Astrocyte (in vitro differentiated cells and primary cell): ENCODE measurements at regions not wholly inside any gene's neighbourhood (a gene's known extent, or its start where the extent isn't known, plus 50 kb on each side); places are given as distances from the start of the nearest gene placed in this dataset.

Source experiments
- DNase-seq: peaks from one replicate; pipeline ENCODE4 v3.0.0-alpha.2; 2010; ENCODE audit warnings: low read depth
- FAIRE-seq: peaks from 2 replicates; lab custom pipeline; 2011; peaks lifted over from hg19 to GRCh38; lab: Jason Lieb, UNC
- H2AFZ ChIP-seq: 2 replicates; pipeline ENCODE4 v1.6.0; 2012; ENCODE audit warnings: low read depth, low read length, inconsistent platforms
- H3K27ac ChIP-seq: 2 replicates; pipeline ENCODE4 v1.5.1; 2011; ENCODE audit warnings: low read depth, low read length, inconsistent platforms
- H3K27me3 ChIP-seq: 2 replicates; pipeline ENCODE4 v1.6.0; 2011; ENCODE audit warnings: low read length, inconsistent platforms; ENCODE audit not compliant: insufficient read depth
- H3K36me3 ChIP-seq: 2 replicates; pipeline ENCODE4 v1.5.1; 2011; ENCODE audit warnings: low read length, inconsistent platforms; ENCODE audit not compliant: insufficient read depth
- H3K4me1 ChIP-seq: 2 replicates; pipeline ENCODE4 v1.5.1; 2011; ENCODE audit warnings: low read length, inconsistent platforms; ENCODE audit not compliant: insufficient read depth
- H3K4me2 ChIP-seq: 2 replicates; pipeline ENCODE4 v1.6.0; 2012; ENCODE audit warnings: low read length, inconsistent platforms
- H3K4me3 ChIP-seq: 2 replicates; pipeline ENCODE4 v1.5.1; 2011; ENCODE audit warnings: low read depth, mild to moderate bottlenecking, low read length, inconsistent platforms; ENCODE audit not compliant: insufficient read depth
- H3K79me2 ChIP-seq: 2 replicates; pipeline ENCODE4 v1.6.0; 2012; ENCODE audit warnings: mild to moderate bottlenecking, low read length, inconsistent platforms; ENCODE audit not compliant: insufficient read depth
- H3K9ac ChIP-seq: 2 replicates; pipeline ENCODE4 v1.6.0; 2012; ENCODE audit warnings: mild to moderate bottlenecking, low read length, inconsistent platforms
- H3K9me3 ChIP-seq: 2 replicates; pipeline ENCODE4 v1.5.1; 2012; ENCODE audit warnings: low read depth, mild to moderate bottlenecking, low read length, inconsistent platforms; ENCODE audit not compliant: insufficient read depth
- H4K20me1 ChIP-seq: 2 replicates; pipeline ENCODE4 v1.6.0; 2012; ENCODE audit warnings: low read length, inconsistent platforms; ENCODE audit not compliant: insufficient read depth
- H3K27ac Mint-ChIP-seq: one replicate; pipeline ENCODE4 v1.8.0; 2021; ENCODE audit warnings: mild to moderate bottlenecking, mixed read lengths; ENCODE audit not compliant: unreplicated experiment
- H3K27me3 Mint-ChIP-seq: one replicate; pipeline ENCODE4 v1.8.0; 2021; ENCODE audit warnings: low read depth, mixed read lengths; ENCODE audit not compliant: unreplicated experiment
- H3K36me3 Mint-ChIP-seq: one replicate; pipeline ENCODE4 v1.8.0; 2021; ENCODE audit warnings: low read depth, mixed read lengths; ENCODE audit not compliant: unreplicated experiment
- H3K4me1 Mint-ChIP-seq: one replicate; pipeline ENCODE4 v1.8.0; 2021; ENCODE audit warnings: low read depth, mixed read lengths; ENCODE audit not compliant: unreplicated experiment
- H3K4me3 Mint-ChIP-seq: one replicate; pipeline ENCODE4 v1.8.0; 2021; ENCODE audit warnings: mild to moderate bottlenecking, moderate library complexity, mixed read lengths; ENCODE audit not compliant: unreplicated experiment
- H3K9me3 Mint-ChIP-seq: one replicate; pipeline ENCODE4 v1.8.0; 2021; ENCODE audit warnings: mild to moderate bottlenecking, mixed read lengths; ENCODE audit not compliant: unreplicated experiment
- CTCF ChIP-seq: IDR thresholded peaks from 2 replicates; pipeline ENCODE4 v1.5.1; 2011; ENCODE audit warnings: low read depth, mild to moderate bottlenecking, inconsistent platforms, low read length, moderate library complexity; ENCODE audit not compliant: insufficient read depth
- EZH2 ChIP-seq: IDR thresholded peaks from 2 replicates; pipeline ENCODE4 v1.6.1; 2012; ENCODE audit warnings: mild to moderate bottlenecking, low read length, inconsistent platforms; ENCODE audit not compliant: insufficient read depth

DNA sequence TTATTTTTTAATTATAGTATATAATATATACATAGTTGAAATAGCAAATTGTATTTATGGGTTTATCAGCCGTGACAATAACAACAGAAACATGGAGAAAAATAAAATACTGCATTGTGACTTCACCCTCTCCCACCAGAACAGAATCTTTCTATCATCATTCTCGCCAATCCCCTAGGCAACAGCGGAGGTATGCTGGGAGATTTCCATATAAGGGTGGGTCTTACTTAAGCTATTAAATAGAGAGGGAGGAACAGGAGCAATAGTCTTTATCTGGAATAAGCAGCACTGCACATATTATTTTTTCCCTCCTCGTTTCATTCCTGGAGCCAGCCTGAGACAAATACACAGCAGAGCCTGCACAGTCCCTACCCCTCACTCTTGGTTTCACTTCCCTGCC, 1214.9 kb downstream of the XPNPEP1 start:
- no peak for FAIRE-seq

DNA sequence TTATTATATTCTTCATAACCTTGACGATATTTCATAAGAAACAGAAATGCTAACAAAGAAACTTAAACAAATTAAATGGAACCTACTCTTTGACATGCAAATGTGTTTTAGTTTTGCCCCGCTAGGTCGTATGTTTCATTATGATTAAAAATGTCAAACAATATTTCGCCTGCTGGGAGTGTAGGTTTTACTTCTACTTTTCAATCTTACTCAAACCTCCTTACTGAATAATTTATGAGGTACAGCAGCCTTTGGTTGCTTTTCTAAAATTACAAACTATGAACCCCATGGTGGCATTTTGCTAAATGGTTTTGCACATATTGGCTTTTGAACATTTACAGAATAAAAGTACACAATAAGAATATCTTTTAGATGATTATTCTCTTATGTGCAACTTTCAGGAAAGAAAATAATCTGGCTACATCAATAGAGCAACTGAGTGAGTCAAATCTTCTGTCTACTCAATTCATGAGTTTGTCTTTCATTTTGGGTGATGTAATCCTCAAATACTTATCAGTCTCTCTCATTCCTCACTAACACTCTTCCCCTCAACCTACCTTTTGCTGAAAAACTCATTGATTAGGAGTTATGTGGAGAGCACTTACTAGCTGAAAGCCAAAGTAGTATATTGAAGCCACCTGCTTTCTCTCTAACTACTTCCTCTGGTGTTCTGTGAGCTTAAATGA, 1226.4 kb downstream of the XPNPEP1 start:
- no peak overlapping the region for H3K4me2 ChIP-seq
- no peak for DNase-seq
- no peak overlapping the region for H3K4me3 ChIP-seq
- Mint-ChIP-seq H3K9me3 (no peaks in the 10 kb centered on the region), H3K27ac (no peak overlapping the region), H3K4me3 (no peak overlapping the region), H3K27me3 (peaks cover 2% of the 10 kb centered on the region), H3K36me3 (no peaks in the 10 kb centered on the region), H3K4me1 (peaks cover 9% of the 10 kb centered on the region)
- H3K27ac ChIP-seq = no peak overlapping the region
- H3K27me3 ChIP-seq = no peaks in the 10 kb centered on the region
- no peaks in the 10 kb centered on the region for H4K20me1 ChIP-seq
- TF ChIP-seq EZH2 = no peak
- TF ChIP-seq CTCF = no peak
- H3K4me1 ChIP-seq = no peaks in the 10 kb centered on the region
- H3K36me3 ChIP-seq = no peaks in the 10 kb centered on the region
- no peak overlapping the region for H3K9ac ChIP-seq
- H3K79me2 ChIP-seq = no peaks in the 10 kb centered on the region
- no peaks in the 10 kb centered on the region for H3K9me3 ChIP-seq
- no peak overlapping the region for H2AFZ ChIP-seq
- no peak for FAIRE-seq

More for the DNA sequence above, 1214.9 kb downstream of the XPNPEP1 start:
- no peaks in the 10 kb centered on the region for H3K79me2 ChIP-seq
- no peaks in the 10 kb centered on the region for H3K36me3 ChIP-seq
- no peaks in the 10 kb centered on the region for H3K27me3 ChIP-seq
- H3K9ac ChIP-seq = no peak overlapping the region
- TF ChIP-seq EZH2 (no peak), CTCF (no peak)
- Mint-ChIP-seq H3K9me3 (peaks cover 9% of the 10 kb centered on the region), H3K27me3 (no peaks in the 10 kb centered on the region), H3K27ac (no peak overlapping the region), H3K4me1 (peaks cover 9% of the 10 kb centered on the region), H3K4me3 (no peak overlapping the region), H3K36me3 (no peaks in the 10 kb centered on the region)
- peaks cover 2% of the 10 kb centered on the region for H3K9me3 ChIP-seq
- no peaks in the 10 kb centered on the region for H4K20me1 ChIP-seq
- DNase-seq = no peak
- no peak overlapping the region for H2AFZ ChIP-seq
- H3K4me1 ChIP-seq = no peaks in the 10 kb centered on the region
- H3K4me3 ChIP-seq = no peak overlapping the region
- no peak overlapping the region for H3K27ac ChIP-seq
- H3K4me2 ChIP-seq = no peak overlapping the region

GRCh38 chr10:108691126-108691525, 1232.2 kb downstream of the XPNPEP1 start:
- Mint-ChIP-seq H3K27me3 (no peaks in the 10 kb centered on the region), H3K4me1 (peaks cover 6% of the 10 kb centered on the region), H3K36me3 (no peaks in the 10 kb centered on the region), H3K9me3 (no peaks in the 10 kb centered on the region), H3K27ac (no peak overlapping the region), H3K4me3 (no peak overlapping the region)
- Histone ChIP-seq H3K4me2 (no peak overlapping the region), H3K4me3 (no peak overlapping the region), H4K20me1 (no peaks in the 10 kb centered on the region), H3K9me3 (no peaks in the 10 kb centered on the region), H3K27me3 (no peaks in the 10 kb centered on the region), H3K4me1 (no peaks in the 10 kb centered on the region), H3K27ac (no peak overlapping the region), H2AFZ (no peak overlapping the region), H3K79me2 (no peaks in the 10 kb centered on the region), H3K9ac (no peak overlapping the region), H3K36me3 (no peaks in the 10 kb centered on the region)
- no peak for DNase-seq
- no peak for FAIRE-seq
- no peak for TF ChIP-seq CTCF
- TF ChIP-seq EZH2 = no peak
